CD4-positive, alpha-beta T cell (primary cell): ENCODE measurements at regions not wholly inside any gene's neighbourhood (a gene's known extent, or its start where the extent isn't known, plus 50 kb on each side); places are given as distances from the start of the nearest gene placed in this dataset.

Experiments
- ATAC-seq: fragments of 200-7000 bp; cut with Tn5 transposase; one replicate; pipeline ENCODE4 v1.10.0; 2022; ENCODE audit warnings: mild to moderate bottlenecking; ENCODE audit not compliant: poor library complexity
- CTCF ChIA-PET: fragments of 350-600 bp; sonication (Branson Sonifier 250); formaldehyde crosslinking; loops from one replicate; lab custom pipeline; 2021; ENCODE audit warnings: antibody characterized with exemption, inconsistent platforms; lab: Charles Lee
- POLR2A ChIA-PET: fragments of 350-600 bp; sonication (Branson Sonifier 250); formaldehyde crosslinking; loops from one replicate; lab custom pipeline; 2021; ENCODE audit warnings: antibody characterized with exemption, inconsistent platforms; lab: Charles Lee
- DNase-seq, 14 experiments: peaks; one replicate each; pipeline ENCODE4 v3.0.0-alpha.2; 2013 to 2020; ENCODE audit warnings: mixed read lengths in 2 of 14
- H3K27ac ChIP-seq, 2 donors: one replicate each; pipeline versions ENCODE4 v1.5.1 to v1.7.0; 2013; ENCODE audit warnings: low read length in 2 of 2, low read depth in 1 of 2, mild to moderate bottlenecking in 1 of 2
- H3K27me3 ChIP-seq, 2 experiments: 1 replicate in 1 of 2; 2 replicates in 1 of 2; pipeline versions ENCODE4 v1.6.1 to v1.7.0; 2013; ENCODE audit warnings: low read length in 2 of 2, control low read depth in 1 of 2, mild to moderate bottlenecking in 1 of 2, moderate library complexity in 1 of 2; ENCODE audit not compliant: insufficient read depth in 2 of 2, control insufficient read depth in 1 of 2
- H3K36me3 ChIP-seq: one replicate; pipeline ENCODE4 v1.6.1; 2013; ENCODE audit warnings: low read length, control low read depth; ENCODE audit not compliant: insufficient read depth
- H3K4me1 ChIP-seq: one replicate; pipeline ENCODE4 v1.6.1; 2013; ENCODE audit warnings: low read length, control low read depth; ENCODE audit not compliant: insufficient read depth
- H3K4me3 ChIP-seq: one replicate; pipeline ENCODE4 v1.5.1; 2013; ENCODE audit warnings: mild to moderate bottlenecking, low read length, moderate library complexity
- H3K9me3 ChIP-seq, 2 experiments: 1 replicate in 1 of 2; 2 replicates in 1 of 2; pipeline versions ENCODE4 v1.6.1 to v1.7.0; 2013; ENCODE audit warnings: low read length in 2 of 2, mild to moderate bottlenecking in 2 of 2, control low read depth in 1 of 2, moderate library complexity in 1 of 2; ENCODE audit not compliant: control insufficient read depth in 1 of 2, insufficient read depth in 1 of 2
- H3K27ac Mint-ChIP-seq: one replicate; pipeline ENCODE4 v1.8.0; 2020; ENCODE audit warnings: mixed read lengths
- H3K27me3 Mint-ChIP-seq: one replicate; pipeline ENCODE4 v1.8.0; 2021; ENCODE audit warnings: mixed read lengths
- H3K36me3 Mint-ChIP-seq: one replicate; pipeline ENCODE4 v1.8.0; 2021; ENCODE audit warnings: low read depth, mixed read lengths
- H3K4me1 Mint-ChIP-seq: one replicate; pipeline ENCODE4 v1.8.0; 2021; ENCODE audit warnings: low read depth, mixed read lengths
- H3K4me3 Mint-ChIP-seq: one replicate; pipeline ENCODE4 v1.8.0; 2020; ENCODE audit warnings: mild to moderate bottlenecking, mixed read lengths
- H3K9me3 Mint-ChIP-seq: one replicate; pipeline ENCODE4 v1.8.0; 2020; ENCODE audit warnings: mixed read lengths
- CTCF ChIP-seq: fragments of 200-600 bp; IDR thresholded peaks from one replicate; pipeline ENCODE4 v1.8.0; 2022; ENCODE audit warnings: antibody characterized with exemption, mild to moderate bottlenecking
- intact Hi-C, 2 experiments: fragments of 100-400 bp; cut with DNase I in 1 of 2; cut with micrococcal nuclease in 1 of 2; formaldehyde crosslinking; loops; one replicate each; pipeline versions ENCODE4 v1.15.1 to v1.9.0; 2023 to 2025; cut with DNase I, micrococcal nuclease

GRCh38 chr6:137751768-137752560 lies 115.1 kb upstream of the TNFAIP3 start:
- intact Hi-C loops = loop anchor here in 1 of 2 experiments (5.0 kb wide), 1 partner anchor 35 kb away; no protein-coding TSS in a partner anchor
- Mint-ChIP-seq H3K4me3 (no peak overlapping the region), H3K4me1 (no peaks in the 10 kb centered on the region), H3K27me3 (peaks cover 3% of the 10 kb centered on the region), H3K27ac (no peak overlapping the region), H3K9me3 (no peaks in the 10 kb centered on the region), H3K36me3 (no peaks in the 10 kb centered on the region)
- no peak for DNase-seq
- POLR2A ChIA-PET = interaction anchor here (1.5 kb wide), 1 partner anchor 8 kb away, joined by 4 read pairs; no protein-coding TSS in a partner anchor
- Histone ChIP-seq H3K27me3 (no peaks in the 10 kb centered on the region), H3K4me1 (no peaks in the 10 kb centered on the region), H3K36me3 (no peaks in the 10 kb centered on the region), H3K4me3 (no peak overlapping the region), H3K9me3 (no peaks in the 10 kb centered on the region), H3K27ac (no peak overlapping the region)
- CTCF ChIA-PET = interaction anchor here (0.8 to 1.4 kb wide), 3 partner anchors 8 to 19 kb away, joined by 3 read pairs; no protein-coding TSS in a partner anchor
- no peak for ATAC-seq
- TF ChIP-seq CTCF = no peak

- no peaks in the 10 kb centered on the region for H3K36me3 ChIP-seq
- H3K27ac Mint-ChIP-seq = no peak overlapping the region
- CTCF ChIA-PET = no interaction called here
Observed at GRCh38 chr6:137754366-137754765, 112.7 kb upstream of the TNFAIP3 start.

GRCh38 chr6:137754866-137755265 lies 112.2 kb upstream of the TNFAIP3 start:
- Mint-ChIP-seq H3K4me3 (no peak overlapping the region), H3K27me3 (peaks cover 3% of the 10 kb centered on the region), H3K4me1 (no peaks in the 10 kb centered on the region), H3K36me3 (no peaks in the 10 kb centered on the region), H3K9me3 (no peaks in the 10 kb centered on the region), H3K27ac (no peak overlapping the region)
- DNase-seq (no peak), ATAC-seq (no peak)
- H3K4me1 ChIP-seq = no peaks in the 10 kb centered on the region
- ChIA-PET CTCF (no interaction called here), POLR2A (no interaction called here)
- no peaks in the 10 kb centered on the region for H3K36me3 ChIP-seq
- no peaks in the 10 kb centered on the region for H3K27me3 ChIP-seq
- H3K4me3 ChIP-seq = no peak overlapping the region
- intact Hi-C loops = loop anchor here in 1 of 2 experiments (5.0 kb wide), 1 partner anchor 38 kb away; no protein-coding TSS in a partner anchor
- H3K9me3 ChIP-seq = no peaks in the 10 kb centered on the region
- TF ChIP-seq CTCF = no peak
- H3K27ac ChIP-seq = no peak overlapping the region

More at GRCh38 chr6:137754366-137754765, 112.7 kb upstream of the TNFAIP3 start:
- no peak overlapping the region for H3K4me3 ChIP-seq
- ATAC-seq = no peak
- H3K27me3 ChIP-seq = no peaks in the 10 kb centered on the region
- no peak overlapping the region for H3K27ac ChIP-seq
- H3K9me3 ChIP-seq = no peaks in the 10 kb centered on the region
- DNase-seq = no peak
- Mint-ChIP-seq H3K36me3 (no peaks in the 10 kb centered on the region), H3K4me1 (no peaks in the 10 kb centered on the region), H3K27me3 (peaks cover 3% of the 10 kb centered on the region), H3K9me3 (no peaks in the 10 kb centered on the region), H3K4me3 (no peak overlapping the region)
- TF ChIP-seq CTCF = no peak
- intact Hi-C loops = loop anchor here in 1 of 2 experiments (5.0 kb wide), 1 partner anchor 37 kb away; no protein-coding TSS in a partner anchor
- POLR2A ChIA-PET = no interaction called here
- no peaks in the 10 kb centered on the region for H3K4me1 ChIP-seq
